Loucy (cell line): ENCODE measurements at regions not wholly inside any gene's neighbourhood (a gene's known extent, or its start where the extent isn't known, plus 50 kb on each side); places are given as distances from the start of the nearest gene placed in this dataset.

Experiments
- H2AFZ ChIP-seq: fragments of 200-600 bp; sonication (generic); 2 replicates; pipeline ENCODE4 v1.6.0; 2016; ENCODE audit warnings: antibody characterized with exemption, mild to moderate bottlenecking, low read length, moderate library complexity
- H3F3A ChIP-seq: fragments of 200-600 bp; 2 replicates; pipeline ENCODE4 v1.6.0; 2016; ENCODE audit warnings: antibody characterized with exemption, low read depth, mild to moderate bottlenecking
- H3K27me3 ChIP-seq: fragments of 200-600 bp; sonication (generic); 2 replicates; pipeline ENCODE4 v1.6.1; 2014; ENCODE audit warnings: low read length, mild to moderate bottlenecking; ENCODE audit not compliant: insufficient read depth, poor library complexity, severe bottlenecking
- H3K36me3 ChIP-seq: fragments of 200-600 bp; sonication (generic); 2 replicates; pipeline ENCODE4 v1.6.1; 2016; ENCODE audit warnings: low read length; ENCODE audit not compliant: insufficient read depth
- H3K4me1 ChIP-seq: fragments of 200-600 bp; sonication (generic); 2 replicates; pipeline ENCODE4 v1.5.1; 2014; ENCODE audit warnings: low read length, mild to moderate bottlenecking; ENCODE audit not compliant: insufficient read depth, poor library complexity, severe bottlenecking
- H3K4me2 ChIP-seq: fragments of 200-600 bp; sonication (generic); 2 replicates; pipeline ENCODE4 v1.6.0; 2014; ENCODE audit warnings: antibody characterized with exemption, low read length, low read depth, mild to moderate bottlenecking; ENCODE audit not compliant: poor library complexity, severe bottlenecking
- H3K4me3 ChIP-seq: fragments of 200-600 bp; sonication (generic); 2 replicates; pipeline ENCODE4 v1.5.1; 2014; ENCODE audit warnings: low read length, mild to moderate bottlenecking, mixed read lengths; ENCODE audit not compliant: poor library complexity, severe bottlenecking
- H3K79me2 ChIP-seq: fragments of 200-600 bp; sonication (generic); 2 replicates; pipeline ENCODE4 v1.6.1; 2014; ENCODE audit warnings: low read length; ENCODE audit not compliant: insufficient read depth
- H3K9ac ChIP-seq: fragments of 200-600 bp; sonication (generic); 2 replicates; pipeline ENCODE4 v1.6.0; 2014; ENCODE audit warnings: mild to moderate bottlenecking, low read depth, low read length, moderate library complexity; ENCODE audit not compliant: poor library complexity, severe bottlenecking
- H3K9me2 ChIP-seq: fragments of 200-600 bp; sonication (generic); replicated peaks from 2 replicates; pipeline ENCODE4 v1.6.1; 2016; ENCODE audit warnings: low read depth, low read length, mixed read lengths
- H3K9me3 ChIP-seq: fragments of 200-600 bp; sonication (generic); 2 replicates; pipeline ENCODE4 v1.6.1; 2014; ENCODE audit warnings: mild to moderate bottlenecking, antibody characterized with exemption, low read length, low read depth; ENCODE audit not compliant: insufficient read depth
- H4K20me1 ChIP-seq: fragments of 200-600 bp; sonication (generic); 2 replicates; pipeline ENCODE4 v1.6.0; 2014; ENCODE audit warnings: antibody characterized with exemption, low read length, mild to moderate bottlenecking; ENCODE audit not compliant: insufficient read depth, poor library complexity, severe bottlenecking
- EZH2phosphoT487 ChIP-seq: fragments of 200-600 bp; IDR thresholded peaks from 2 replicates; pipeline ENCODE4 v1.6.1; 2018; ENCODE audit warnings: antibody characterized with exemption, mild to moderate bottlenecking, moderate library complexity, borderline replicate concordance
- TF ChIP-seq, protein P1 (sequence below): fragments of 200-600 bp; sonication (generic); conservative IDR thresholded peaks from 2 replicates; pipeline ENCODE4 v1.5.1; 2014; ENCODE audit warnings: mild to moderate bottlenecking, antibody characterized with exemption, low read length

DNA sequence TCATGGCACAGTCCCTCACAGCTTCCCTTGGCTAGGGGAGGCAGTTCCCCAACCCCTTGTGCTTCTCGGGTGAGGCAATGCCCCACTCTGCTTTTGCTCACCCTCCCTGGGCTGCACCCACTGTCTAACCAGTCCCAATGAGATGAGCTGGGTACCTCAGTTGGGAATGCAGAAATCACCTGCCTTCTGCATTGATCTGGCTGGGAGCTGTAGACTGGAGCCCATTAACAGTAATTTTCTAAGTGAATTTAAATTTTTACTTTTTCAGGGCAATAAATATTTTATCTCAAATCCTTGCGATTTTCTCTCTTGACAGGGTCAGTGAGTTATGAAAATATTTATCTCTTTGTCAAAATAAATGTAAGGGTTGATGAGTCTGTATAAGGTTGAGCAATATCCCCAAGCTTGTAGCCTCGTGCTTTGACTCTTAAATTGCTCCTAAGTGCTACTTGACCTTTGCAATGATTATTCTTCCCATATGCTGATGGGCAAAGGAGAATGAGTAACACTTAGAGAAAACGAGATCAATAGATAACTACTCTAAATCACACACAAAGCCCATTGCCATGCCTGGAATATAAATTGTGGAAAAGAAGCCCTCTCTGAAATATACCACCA lies 82.1 kb upstream of the MOCS2 start:
- Histone ChIP-seq H3K4me3 (no peak overlapping the region), H3K4me2 (no peak overlapping the region), H2AFZ (no peak overlapping the region), H3K27me3 (no peaks in the 10 kb centered on the region), H3K79me2 (no peaks in the 10 kb centered on the region), H3K9me3 (no peaks in the 10 kb centered on the region), H4K20me1 (no peaks in the 10 kb centered on the region), H3K9me2 (no peaks in the 10 kb centered on the region), H3F3A (no peaks in the 10 kb centered on the region), H3K36me3 (no peaks in the 10 kb centered on the region), H3K4me1 (peaks cover 5% of the 10 kb centered on the region), H3K9ac (no peak overlapping the region)
- TF ChIP-seq, protein P1, sequence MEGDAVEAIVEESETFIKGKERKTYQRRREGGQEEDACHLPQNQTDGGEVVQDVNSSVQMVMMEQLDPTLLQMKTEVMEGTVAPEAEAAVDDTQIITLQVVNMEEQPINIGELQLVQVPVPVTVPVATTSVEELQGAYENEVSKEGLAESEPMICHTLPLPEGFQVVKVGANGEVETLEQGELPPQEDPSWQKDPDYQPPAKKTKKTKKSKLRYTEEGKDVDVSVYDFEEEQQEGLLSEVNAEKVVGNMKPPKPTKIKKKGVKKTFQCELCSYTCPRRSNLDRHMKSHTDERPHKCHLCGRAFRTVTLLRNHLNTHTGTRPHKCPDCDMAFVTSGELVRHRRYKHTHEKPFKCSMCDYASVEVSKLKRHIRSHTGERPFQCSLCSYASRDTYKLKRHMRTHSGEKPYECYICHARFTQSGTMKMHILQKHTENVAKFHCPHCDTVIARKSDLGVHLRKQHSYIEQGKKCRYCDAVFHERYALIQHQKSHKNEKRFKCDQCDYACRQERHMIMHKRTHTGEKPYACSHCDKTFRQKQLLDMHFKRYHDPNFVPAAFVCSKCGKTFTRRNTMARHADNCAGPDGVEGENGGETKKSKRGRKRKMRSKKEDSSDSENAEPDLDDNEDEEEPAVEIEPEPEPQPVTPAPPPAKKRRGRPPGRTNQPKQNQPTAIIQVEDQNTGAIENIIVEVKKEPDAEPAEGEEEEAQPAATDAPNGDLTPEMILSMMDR = no peak
- TF ChIP-seq EZH2phosphoT487 = no peak

DNA sequence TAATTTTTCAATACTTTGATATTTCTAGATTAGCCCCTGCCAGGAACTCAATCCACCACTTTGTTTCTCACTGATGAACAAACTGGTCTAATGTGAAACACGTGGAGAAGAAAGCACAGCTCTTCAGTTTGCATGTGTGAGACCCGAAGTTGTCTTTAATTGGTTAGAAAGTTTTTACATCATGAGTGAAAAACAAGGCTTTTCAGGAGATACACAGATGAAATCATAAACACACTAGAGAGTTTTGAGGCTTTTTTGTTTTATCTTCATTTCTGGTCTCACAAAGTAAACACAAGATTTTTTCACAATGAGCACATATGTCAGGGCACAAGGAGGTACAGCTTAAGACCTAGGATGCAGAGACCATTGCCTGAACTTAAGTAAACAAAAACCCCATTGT lies 84.5 kb upstream of the MOCS2 start:
- Histone ChIP-seq H4K20me1 (no peaks in the 10 kb centered on the region), H3K4me3 (no peak overlapping the region), H3F3A (no peaks in the 10 kb centered on the region), H2AFZ (no peak overlapping the region), H3K79me2 (no peaks in the 10 kb centered on the region), H3K9me3 (no peaks in the 10 kb centered on the region), H3K4me1 (peaks cover 12% of the 10 kb centered on the region), H3K4me2 (no peak overlapping the region), H3K9me2 (no peaks in the 10 kb centered on the region), H3K27me3 (no peaks in the 10 kb centered on the region), H3K9ac (no peak overlapping the region), H3K36me3 (no peaks in the 10 kb centered on the region)
- TF ChIP-seq EZH2phosphoT487 = no peak
- TF ChIP-seq, protein P1 = no peak

DNA sequence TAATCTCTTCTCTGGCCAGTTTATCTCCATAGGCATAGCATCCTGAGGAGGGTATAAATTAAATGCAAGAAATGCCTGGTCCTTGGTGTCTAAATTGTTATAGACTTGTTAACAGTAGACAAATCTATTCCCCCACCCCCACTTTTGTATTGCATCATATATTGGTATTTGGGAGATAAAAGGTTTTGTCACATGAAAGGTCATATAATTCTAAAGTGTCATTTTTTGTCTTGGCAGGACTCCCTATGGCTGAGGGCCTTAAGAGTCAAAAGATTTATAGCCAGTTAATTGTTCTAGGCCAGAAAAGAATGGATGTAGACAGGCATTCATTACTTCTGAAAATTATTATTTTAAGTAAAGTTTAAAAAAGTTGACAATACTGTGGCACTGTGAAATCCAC lies 90.3 kb upstream of the MOCS2 start:
- H3K4me2 ChIP-seq = no peak overlapping the region
- H3K4me3 ChIP-seq = no peak overlapping the region
- H2AFZ ChIP-seq = no peak overlapping the region; the same call in 1 of the 2 replicates
- no peaks in the 10 kb centered on the region for H3K27me3 ChIP-seq
- peaks cover 16% of the 10 kb centered on the region for H3K4me1 ChIP-seq
- H3K9me3 ChIP-seq = no peaks in the 10 kb centered on the region
- H3K9me2 ChIP-seq = no peaks in the 10 kb centered on the region
- TF ChIP-seq EZH2phosphoT487 = no peak
- TF ChIP-seq, protein P1 = no peak
- H3K9ac ChIP-seq = no peak overlapping the region
- H3K79me2 ChIP-seq = no peaks in the 10 kb centered on the region
- H3K36me3 ChIP-seq = no peaks in the 10 kb centered on the region
- no peaks in the 10 kb centered on the region for H3F3A ChIP-seq
- no peaks in the 10 kb centered on the region for H4K20me1 ChIP-seq
